Coronary artery (tissue), 2 donors: ENCODE measurements at regions not wholly inside any gene's neighbourhood (a gene's known extent, or its start where the extent isn't known, plus 50 kb on each side); places are given as distances from the start of the nearest gene placed in this dataset.

ENCODE experiments used
- DNase-seq: peaks from one replicate; pipeline ENCODE4 v3.0.0-alpha.2; 2017; ENCODE audit warnings: low spot score
- H3K27ac ChIP-seq, 2 donors: fragments of 200-600 bp; sonication (generic); one replicate each; pipeline ENCODE4 v1.5.1; 2016 to 2019
- H3K4me3 ChIP-seq: fragments of 200-600 bp; sonication (generic); 2 replicates; pipeline ENCODE4 v1.5.1; 2016; ENCODE audit warnings: mild to moderate bottlenecking, moderate library complexity
- TF ChIP-seq, protein P1 (sequence below): fragments of 200-600 bp; sonication (generic); IDR thresholded peaks from one replicate; pipeline ENCODE4 v1.5.1; 2019; ENCODE audit warnings: antibody characterized with exemption

DNA sequence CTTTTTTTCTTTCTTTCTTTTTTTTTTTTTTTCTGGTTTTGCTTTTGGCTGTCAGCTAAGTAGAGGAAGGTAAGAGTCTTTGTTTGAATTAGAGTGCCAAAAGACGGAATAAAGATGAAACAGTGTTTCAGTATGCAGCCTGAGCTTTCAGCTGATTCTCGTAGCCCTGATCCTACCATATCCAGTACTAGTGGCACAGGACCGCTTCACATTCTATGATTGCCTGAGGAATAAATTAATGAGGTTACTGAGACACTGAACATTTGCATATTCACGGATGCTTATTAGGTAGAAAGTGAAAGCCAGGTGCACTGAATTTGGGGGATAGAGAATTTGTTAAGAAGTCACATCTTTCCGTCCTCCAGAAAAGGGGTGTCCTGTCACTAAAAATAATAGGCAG lies 421.5 kb upstream of the POU3F3 start:
- TF ChIP-seq, protein P1, sequence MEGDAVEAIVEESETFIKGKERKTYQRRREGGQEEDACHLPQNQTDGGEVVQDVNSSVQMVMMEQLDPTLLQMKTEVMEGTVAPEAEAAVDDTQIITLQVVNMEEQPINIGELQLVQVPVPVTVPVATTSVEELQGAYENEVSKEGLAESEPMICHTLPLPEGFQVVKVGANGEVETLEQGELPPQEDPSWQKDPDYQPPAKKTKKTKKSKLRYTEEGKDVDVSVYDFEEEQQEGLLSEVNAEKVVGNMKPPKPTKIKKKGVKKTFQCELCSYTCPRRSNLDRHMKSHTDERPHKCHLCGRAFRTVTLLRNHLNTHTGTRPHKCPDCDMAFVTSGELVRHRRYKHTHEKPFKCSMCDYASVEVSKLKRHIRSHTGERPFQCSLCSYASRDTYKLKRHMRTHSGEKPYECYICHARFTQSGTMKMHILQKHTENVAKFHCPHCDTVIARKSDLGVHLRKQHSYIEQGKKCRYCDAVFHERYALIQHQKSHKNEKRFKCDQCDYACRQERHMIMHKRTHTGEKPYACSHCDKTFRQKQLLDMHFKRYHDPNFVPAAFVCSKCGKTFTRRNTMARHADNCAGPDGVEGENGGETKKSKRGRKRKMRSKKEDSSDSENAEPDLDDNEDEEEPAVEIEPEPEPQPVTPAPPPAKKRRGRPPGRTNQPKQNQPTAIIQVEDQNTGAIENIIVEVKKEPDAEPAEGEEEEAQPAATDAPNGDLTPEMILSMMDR, result no peak
- DNase-seq, result no peak
- no peak overlapping the region for H3K4me3 ChIP-seq
- no peak overlapping the region for H3K27ac ChIP-seq

DNA sequence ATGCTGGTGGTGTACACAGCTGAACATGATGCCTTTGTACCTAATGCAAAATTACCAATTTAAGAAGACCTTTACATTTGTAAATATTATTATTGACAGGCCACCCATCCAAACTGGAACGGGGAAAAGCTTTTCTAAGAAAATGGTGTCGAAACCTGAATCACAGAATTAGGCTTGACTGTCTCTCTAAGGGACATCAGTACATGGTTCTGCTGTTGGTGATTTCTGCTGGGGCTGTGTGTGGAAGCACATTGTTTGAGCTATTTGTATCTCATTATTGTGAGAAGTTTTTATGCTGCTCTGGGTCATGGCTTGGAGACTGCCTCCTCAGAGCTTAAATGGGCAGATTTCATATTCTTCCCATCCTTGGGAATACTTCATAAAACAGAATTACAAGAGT lies 420.9 kb upstream of the POU3F3 start:
- TF ChIP-seq, protein P1, result no peak
- no peak for DNase-seq
- Histone ChIP-seq H3K4me3 (no peak overlapping the region), H3K27ac (no peak overlapping the region)

DNA sequence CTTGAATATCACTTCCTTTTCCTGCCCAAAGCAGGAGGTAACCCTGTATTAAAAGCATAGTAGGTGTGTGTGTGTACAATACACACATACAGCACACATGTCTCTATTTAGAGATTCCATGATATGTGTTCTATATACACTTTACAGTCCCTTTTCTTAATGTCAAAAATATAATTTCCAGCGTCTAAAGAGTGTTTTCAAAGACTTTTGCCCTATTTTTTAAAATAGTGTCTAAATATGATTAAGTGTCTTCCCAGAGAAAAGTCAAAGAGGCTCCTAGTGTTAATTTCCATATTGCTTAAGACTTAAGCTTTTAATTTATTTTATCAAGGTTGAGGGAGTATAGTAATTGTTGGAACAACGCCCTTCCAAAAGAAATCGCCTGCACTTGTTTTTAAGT lies 420.3 kb upstream of the POU3F3 start:
- TF ChIP-seq, protein P1, result no peak
- Histone ChIP-seq H3K27ac (no peak overlapping the region), H3K4me3 (no peak overlapping the region)
- DNase-seq, result no peak

DNA sequence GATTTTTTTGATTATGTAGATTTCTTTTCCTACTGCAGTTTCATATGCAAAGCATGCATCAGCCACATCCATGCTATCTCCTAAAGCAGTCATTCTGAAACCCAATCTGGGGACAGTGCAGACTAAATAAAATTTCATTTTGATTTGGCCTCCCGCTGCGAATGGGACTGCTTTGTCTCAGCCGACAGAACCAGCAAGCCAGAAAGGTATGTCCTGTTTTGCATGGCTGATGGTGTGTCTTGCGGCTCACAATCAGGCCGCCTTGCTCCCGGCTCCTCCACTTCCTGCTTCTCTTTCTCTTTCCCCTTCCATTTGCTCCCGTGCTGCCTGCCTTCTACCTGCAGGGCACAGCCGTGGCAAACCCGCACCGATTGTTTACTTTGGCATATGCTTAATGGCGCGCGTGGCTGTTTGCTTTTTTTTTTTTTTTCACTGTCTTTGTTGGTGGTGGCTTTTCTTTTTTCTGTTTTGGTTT lies 419.6 kb upstream of the POU3F3 start:
- no peak overlapping the region for H3K27ac ChIP-seq
- TF ChIP-seq, protein P1, result no peak
- DNase-seq, result no peak
- H3K4me3 ChIP-seq, result peak overlapping the region; percentile 35

DNA sequence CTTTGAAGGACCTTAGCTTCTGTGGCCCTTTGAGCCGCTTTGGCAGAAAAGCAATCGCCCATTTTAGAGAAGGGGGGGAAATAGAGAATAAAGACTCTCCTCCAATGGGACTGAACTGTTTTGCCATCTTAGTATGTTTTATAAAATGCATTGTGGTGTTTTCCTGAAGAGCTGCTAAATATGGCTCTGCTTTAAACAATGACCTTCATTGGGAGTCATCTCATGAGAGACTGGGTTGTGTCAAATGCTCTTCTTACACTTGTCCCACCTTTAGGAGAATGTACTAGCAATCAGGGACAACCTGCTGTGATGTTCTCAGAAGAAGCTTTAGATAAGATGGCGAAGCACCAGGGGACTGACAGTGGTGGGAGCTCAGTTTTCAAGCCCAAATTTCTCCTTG lies 418.9 kb upstream of the POU3F3 start:
- Histone ChIP-seq H3K4me3 (no peak overlapping the region), H3K27ac (no peak overlapping the region)
- DNase-seq, result no peak
- TF ChIP-seq, protein P1, result no peak

DNA sequence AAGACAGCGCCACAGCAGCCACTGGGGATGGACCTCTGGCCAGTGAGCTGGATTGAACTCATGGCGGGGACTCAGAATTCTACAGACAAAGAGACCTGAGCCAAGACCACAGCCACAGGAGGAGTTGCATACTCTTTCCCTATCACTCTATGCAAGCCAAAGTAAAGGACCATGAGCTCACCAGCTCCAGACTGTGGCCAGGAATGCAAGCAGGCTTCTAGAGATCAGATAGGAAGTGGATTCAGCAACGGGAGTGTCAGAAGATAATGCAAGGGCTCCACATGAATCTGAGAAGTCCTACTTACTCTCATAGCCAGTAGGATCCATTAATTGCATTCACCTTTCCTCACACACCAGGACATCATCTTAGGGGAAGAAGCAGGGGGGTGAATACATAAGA lies 415.4 kb upstream of the POU3F3 start:
- TF ChIP-seq, protein P1, result no peak
- H3K27ac ChIP-seq, result no peak overlapping the region
- DNase-seq, result no peak
- H3K4me3 ChIP-seq, result no peak overlapping the region

DNA sequence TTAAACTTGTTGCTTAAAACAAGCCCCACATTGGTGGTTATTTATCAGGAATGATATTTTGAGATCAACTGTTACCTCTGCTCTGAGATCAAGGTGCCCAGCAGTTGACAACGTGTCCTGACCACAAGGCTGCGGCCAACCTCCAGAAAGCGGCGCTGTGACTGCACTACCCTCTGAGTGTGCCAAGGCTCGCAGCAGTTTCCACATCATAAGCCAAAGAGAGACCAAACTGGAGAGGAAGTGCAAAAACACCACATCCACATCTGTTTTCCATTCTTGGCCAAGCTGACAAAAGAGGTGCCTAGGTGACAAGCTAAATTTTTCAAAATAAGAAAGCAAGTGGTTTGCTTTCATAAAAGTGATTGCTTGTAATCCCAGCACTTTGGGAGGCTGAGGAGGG lies 410.8 kb upstream of the POU3F3 start:
- DNase-seq, result no peak
- H3K4me3 ChIP-seq, result no peak overlapping the region
- H3K27ac ChIP-seq, result no peak overlapping the region
- TF ChIP-seq, protein P1, result no peak
